ENCODE measurements at regions not wholly inside any gene's neighbourhood (a gene's known extent, or its start where the extent isn't known, plus 50 kb on each side); places are given as distances from the start of the nearest gene placed in this dataset.

DNA sequence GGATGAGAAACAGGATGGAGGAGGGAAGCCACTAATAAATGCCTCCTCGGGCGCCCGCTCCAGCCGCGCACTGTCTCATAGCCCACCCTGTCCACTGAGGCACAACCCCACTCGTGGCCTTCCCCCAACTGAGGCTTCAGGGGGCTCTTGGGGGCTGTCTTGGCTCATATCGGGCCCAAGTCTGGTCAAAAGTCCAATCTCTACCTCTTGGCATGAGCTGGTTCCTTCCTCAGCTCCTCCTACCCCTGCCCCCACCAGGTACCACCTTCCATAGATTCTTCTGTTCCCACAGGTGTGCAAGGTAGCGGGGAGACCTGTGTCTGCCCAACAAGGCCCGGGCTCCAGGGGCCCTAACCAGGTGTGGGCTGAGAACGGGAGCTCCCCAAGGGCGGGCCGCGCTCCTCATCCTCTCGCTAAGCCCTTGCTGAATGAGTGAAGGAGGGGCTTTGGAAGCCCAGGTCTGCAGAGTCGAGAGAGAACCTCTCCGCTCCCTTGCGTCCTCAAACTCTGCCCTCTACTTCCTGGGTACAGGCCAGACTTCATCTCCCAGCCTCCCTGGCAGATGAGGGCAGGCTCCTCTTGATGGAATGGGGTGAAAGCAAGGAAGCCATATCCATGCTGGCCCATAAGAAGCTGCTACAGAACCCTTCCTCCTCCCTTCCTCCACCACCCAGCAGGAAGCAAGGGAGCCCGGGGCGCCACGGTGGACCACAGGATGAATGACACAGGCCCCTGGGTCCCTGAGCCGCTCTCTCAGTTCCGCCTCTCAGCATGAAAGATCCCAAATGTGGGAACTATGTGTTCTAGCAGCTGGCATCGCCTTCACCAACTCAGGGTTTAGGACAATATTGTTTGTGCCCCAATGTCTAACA is 74.7 kb downstream of the PSMG1 start:
- H3K4me3 ChIP-seq: no peak overlapping the region
- H3K9me3 ChIP-seq: no peaks in the 10 kb centered on the region
- H3K4me1 ChIP-seq: peaks cover 0 to 55% (median 29%) of the 10 kb centered on the region in 4 donors
- TF ChIP-seq, protein P1, sequence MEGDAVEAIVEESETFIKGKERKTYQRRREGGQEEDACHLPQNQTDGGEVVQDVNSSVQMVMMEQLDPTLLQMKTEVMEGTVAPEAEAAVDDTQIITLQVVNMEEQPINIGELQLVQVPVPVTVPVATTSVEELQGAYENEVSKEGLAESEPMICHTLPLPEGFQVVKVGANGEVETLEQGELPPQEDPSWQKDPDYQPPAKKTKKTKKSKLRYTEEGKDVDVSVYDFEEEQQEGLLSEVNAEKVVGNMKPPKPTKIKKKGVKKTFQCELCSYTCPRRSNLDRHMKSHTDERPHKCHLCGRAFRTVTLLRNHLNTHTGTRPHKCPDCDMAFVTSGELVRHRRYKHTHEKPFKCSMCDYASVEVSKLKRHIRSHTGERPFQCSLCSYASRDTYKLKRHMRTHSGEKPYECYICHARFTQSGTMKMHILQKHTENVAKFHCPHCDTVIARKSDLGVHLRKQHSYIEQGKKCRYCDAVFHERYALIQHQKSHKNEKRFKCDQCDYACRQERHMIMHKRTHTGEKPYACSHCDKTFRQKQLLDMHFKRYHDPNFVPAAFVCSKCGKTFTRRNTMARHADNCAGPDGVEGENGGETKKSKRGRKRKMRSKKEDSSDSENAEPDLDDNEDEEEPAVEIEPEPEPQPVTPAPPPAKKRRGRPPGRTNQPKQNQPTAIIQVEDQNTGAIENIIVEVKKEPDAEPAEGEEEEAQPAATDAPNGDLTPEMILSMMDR (IDR thresholded peaks at IDR 0.05): no peak
- intact Hi-C loops (cut with DNase I; ENCODE audit: low total_unique reads): no loop called here
- no peaks in the 10 kb centered on the region for H3K27me3 ChIP-seq
- H3K27ac ChIP-seq: no peak overlapping the region
- peak in 1 of 2 donors; percentile 66 for DNase-seq
- H3K36me3 ChIP-seq: no peaks in the 10 kb centered on the region

DNA sequence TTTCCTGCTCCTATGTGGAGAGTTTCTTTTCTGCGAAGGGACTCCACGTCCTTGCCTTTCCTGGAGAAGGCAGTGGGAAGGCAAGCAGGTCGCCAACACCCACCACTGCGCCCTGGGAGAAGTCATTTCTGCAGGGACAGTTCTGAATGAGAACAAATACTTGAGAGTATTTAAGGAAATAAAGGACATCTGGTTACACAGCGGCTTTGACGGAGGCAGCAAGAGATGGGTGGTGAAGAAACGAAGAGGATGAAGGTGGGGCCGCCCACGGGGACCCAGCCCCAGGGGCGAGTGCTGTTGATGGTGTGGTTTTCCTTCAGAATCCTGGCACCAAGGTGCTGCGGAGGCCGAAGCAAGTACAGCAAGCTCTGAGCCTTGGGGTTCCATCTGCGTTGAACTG is 75.5 kb downstream of the PSMG1 start:
- no peaks in the 10 kb centered on the region for H3K9me3 ChIP-seq

DNA sequence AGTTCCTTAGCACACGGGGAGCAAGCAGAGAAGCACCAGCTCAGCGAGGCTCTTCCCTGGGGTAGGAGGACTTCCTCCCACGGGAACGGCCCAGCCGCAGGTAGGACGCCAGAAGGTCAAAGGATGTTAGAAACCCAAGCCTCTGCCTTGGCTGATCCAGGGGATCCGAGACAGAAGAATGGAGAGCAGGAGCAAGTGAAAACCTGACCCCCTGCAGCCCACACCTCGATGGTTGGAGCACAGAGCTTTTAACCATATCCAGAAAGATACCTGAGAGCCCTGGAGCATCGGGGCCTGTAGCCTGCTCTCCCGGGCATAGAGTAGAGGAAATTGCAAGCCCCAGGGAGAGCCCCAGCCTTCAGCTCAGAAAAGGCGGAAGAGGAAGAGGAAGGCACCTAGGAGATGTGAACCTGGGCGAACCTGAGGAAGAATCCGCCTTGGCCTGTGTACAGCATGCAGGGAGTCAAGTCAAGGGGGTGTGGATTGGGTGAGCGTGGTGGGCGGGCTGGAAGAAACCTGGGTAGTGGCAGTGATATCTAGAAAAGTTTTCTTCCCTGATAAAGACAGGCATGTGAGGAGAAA is 76.3 kb downstream of the PSMG1 start:
- peak in 1 of 2 donors; percentile 51 for DNase-seq

More for the DNA sequence above, 75.5 kb downstream of the PSMG1 start:
- no peaks in the 10 kb centered on the region for H3K27me3 ChIP-seq
- peaks cover 0 to 55% (median 26%) of the 10 kb centered on the region in 4 donors for H3K4me1 ChIP-seq
- DNase-seq: no peak
- H3K27ac ChIP-seq: no peak overlapping the region
- intact Hi-C loops (cut with DNase I; ENCODE audit: low total_unique reads): no loop called here
- no peak overlapping the region for H3K4me3 ChIP-seq
- no peaks in the 10 kb centered on the region for H3K36me3 ChIP-seq
- TF ChIP-seq, protein P1 (IDR thresholded peaks at IDR 0.05): no peak

DNA sequence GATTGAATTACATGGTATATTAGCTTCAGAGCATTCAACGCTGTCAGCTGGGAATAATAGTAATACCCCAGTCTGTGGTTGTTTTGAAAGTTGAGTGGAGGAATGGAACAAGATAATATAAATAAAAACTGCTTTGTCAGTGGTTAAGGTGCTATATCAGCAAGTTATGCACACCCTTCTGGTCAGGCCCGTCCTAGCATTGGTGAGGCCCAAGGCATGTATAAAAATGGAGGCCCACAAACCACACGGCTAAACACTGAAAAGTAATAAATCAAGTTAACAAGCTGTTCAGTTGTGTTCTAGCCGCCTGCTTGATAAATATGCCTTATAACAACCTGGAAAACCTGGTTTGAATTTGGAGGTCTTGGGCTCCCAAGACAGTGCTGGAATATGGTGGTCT is 77.4 kb downstream of the PSMG1 start:
- no peak overlapping the region for H3K4me3 ChIP-seq
- TF ChIP-seq, protein P1 (IDR thresholded peaks at IDR 0.05): no peak
- H3K27ac ChIP-seq: peak overlapping the region in 1 of 2 donors; percentile 74

More for the DNA sequence above, 76.3 kb downstream of the PSMG1 start:
- H3K4me1 ChIP-seq: peaks cover 0 to 47% (median 23%) of the 10 kb centered on the region in 4 donors
- H3K36me3 ChIP-seq: no peaks in the 10 kb centered on the region
- TF ChIP-seq, protein P1 (IDR thresholded peaks at IDR 0.05): no peak
- no peaks in the 10 kb centered on the region for H3K9me3 ChIP-seq
- H3K27ac ChIP-seq: no peak overlapping the region
- no peaks in the 10 kb centered on the region for H3K27me3 ChIP-seq
- no peak overlapping the region for H3K4me3 ChIP-seq
- intact Hi-C loops (cut with DNase I; ENCODE audit: low total_unique reads): no loop called here

DNA sequence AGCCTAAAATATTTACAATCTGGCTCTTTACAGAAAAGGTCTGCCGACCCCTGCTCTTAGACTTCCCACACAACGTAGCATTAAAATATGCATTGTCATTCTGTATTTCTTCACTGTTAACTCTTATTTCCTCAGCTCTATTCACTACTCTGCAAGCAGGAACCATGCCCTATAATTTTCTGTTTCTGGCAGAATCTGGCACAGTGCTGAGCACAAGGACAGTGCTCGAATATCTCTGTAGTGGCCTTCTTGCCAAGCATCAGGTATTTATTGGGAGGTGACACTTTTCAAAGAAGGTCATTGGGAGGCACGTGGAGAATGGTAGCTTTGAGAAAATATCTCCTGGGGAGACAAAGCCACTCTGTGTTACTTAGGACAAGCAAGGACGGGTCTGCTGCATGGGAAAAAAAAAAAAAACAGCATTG is 77.9 kb downstream of the PSMG1 start:
- no peaks in the 10 kb centered on the region for H3K36me3 ChIP-seq
- peak in 1 of 2 donors; percentile 29 for DNase-seq
- peak overlapping the region; percentile 74 to 83 for H3K27ac ChIP-seq
- no peaks in the 10 kb centered on the region for H3K9me3 ChIP-seq
- peaks cover 0 to 31% (median 17%) of the 10 kb centered on the region in 4 donors for H3K4me1 ChIP-seq
- TF ChIP-seq, protein P1 (IDR thresholded peaks at IDR 0.05): no peak
- H3K4me3 ChIP-seq: no peak overlapping the region
- H3K27me3 ChIP-seq: no peaks in the 10 kb centered on the region
- intact Hi-C loops (cut with DNase I; ENCODE audit: low total_unique reads): no loop called here

More for the DNA sequence above, 77.4 kb downstream of the PSMG1 start:
- DNase-seq: no peak
- Histone ChIP-seq H3K9me3 (no peaks in the 10 kb centered on the region), H3K27me3 (no peaks in the 10 kb centered on the region), H3K4me1 (peaks cover 0 to 36% (median 18%) of the 10 kb centered on the region in 4 donors), H3K36me3 (no peaks in the 10 kb centered on the region)
- intact Hi-C loops (cut with DNase I; ENCODE audit: low total_unique reads): no loop called here
